Right lobe of liver (tissue), 4 donors: ENCODE measurements at regions not wholly inside any gene's neighbourhood (a gene's known extent, or its start where the extent isn't known, plus 50 kb on each side); places are given as distances from the start of the nearest gene placed in this dataset.

ENCODE experiments used
- CTCF ChIP-seq, 4 donors: fragments of 200-600 bp in 3 of 4; fragments of 450-650 bp in 1 of 4; IDR thresholded peaks; one replicate each; pipeline versions ENCODE4 v1.5.1 to v1.8.0; 2016 to 2022; ENCODE audit warnings: antibody characterized with exemption in 4 of 4, mild to moderate bottlenecking in 2 of 4
- POLR2A ChIP-seq: fragments of 450-650 bp; IDR thresholded peaks from one replicate; pipeline ENCODE4 v1.6.1; 2017; ENCODE audit warnings: antibody characterized with exemption, mild to moderate bottlenecking
- donor health status: DM: no; HTN: no; CAD: no.
- donor health status: DM: no; HTN: no; CAD: no.
- donor health status: DM: no; HTN: yes; CAD: no.

GRCh38 chr12:78343657-78344056 is 513.0 kb downstream of the NAV3 start:
- TF ChIP-seq POLR2A (no peak), CTCF (IDR thresholded peaks at IDR 0.05) (no peak)
